SK-MEL-5 (cell line): ENCODE measurements at regions not wholly inside any gene's neighbourhood (a gene's known extent, or its start where the extent isn't known, plus 50 kb on each side); places are given as distances from the start of the nearest gene placed in this dataset.

Source experiments
- DNase-seq: peaks from one replicate; pipeline ENCODE4 v3.0.0-alpha.2; 2016; ENCODE audit warnings: low read depth, low spot score
- in situ Hi-C: cut with HindIII; loops from 2 replicates; pipeline ENCODE4 v1.10.0; 2016; ENCODE audit warnings: low sequenced_read_pairs, high pct_unique_total_duplicates, low pct_unique_long_range_greater_than_20kb

GRCh38 chr1:201606623-201607022, 67.7 kb downstream of the NAV1 start:
- in situ Hi-C loops: no loop called here
- no peak for DNase-seq

- no peak for DNase-seq
- in situ Hi-C loops: no loop called here
Measured at GRCh38 chr1:201608635-201609395, 69.9 kb downstream of the NAV1 start.

- in situ Hi-C loops: no loop called here
- no peak for DNase-seq
Measured at GRCh38 chr1:201609661-201610318, 70.9 kb downstream of the NAV1 start.

- no peak for DNase-seq
- in situ Hi-C loops: no loop called here
Measured at GRCh38 chr1:201610858-201611257, 71.9 kb downstream of the NAV1 start.

GRCh38 chr1:201612645-201613044, 73.7 kb downstream of the NAV1 start:
- in situ Hi-C loops: no loop called here
- no peak for DNase-seq

- no peak for DNase-seq
- in situ Hi-C loops: no loop called here
Measured at GRCh38 chr1:201614262-201615015, 75.5 kb downstream of the NAV1 start.

- in situ Hi-C loops: no loop called here
- DNase-seq: no peak
Measured at GRCh38 chr1:201617157-201617556, 78.2 kb downstream of the NAV1 start.

- in situ Hi-C loops: no loop called here
- no peak for DNase-seq
Measured at GRCh38 chr1:201618389-201618788, 79.5 kb downstream of the NAV1 start.

- in situ Hi-C loops: no loop called here
- no peak for DNase-seq
Measured at GRCh38 chr1:201618905-201619304, 80.0 kb downstream of the NAV1 start.

- no peak for DNase-seq
- in situ Hi-C loops: no loop called here
Measured at GRCh38 chr1:201619513-201619912, 80.6 kb downstream of the NAV1 start.

- in situ Hi-C loops: no loop called here
- no peak for DNase-seq
Measured at GRCh38 chr1:201622353-201622752, 83.4 kb downstream of the NAV1 start.

- in situ Hi-C loops: no loop called here
- DNase-seq: no peak
Measured at GRCh38 chr1:201622824-201623223, 83.9 kb downstream of the NAV1 start.

- DNase-seq: no peak
- in situ Hi-C loops: no loop called here
Measured at GRCh38 chr1:201624741-201625225, 85.9 kb downstream of the NAV1 start.

GRCh38 chr1:201625226-201625761, 86.4 kb downstream of the NAV1 start:
- no peak for DNase-seq
- in situ Hi-C loops: no loop called here

GRCh38 chr1:201625851-201626251, 86.9 kb downstream of the NAV1 start:
- no peak for DNase-seq
- in situ Hi-C loops: no loop called here

- no peak for DNase-seq
- in situ Hi-C loops: no loop called here
Measured at GRCh38 chr1:201626629-201627275, 87.8 kb downstream of the NAV1 start.

- DNase-seq: no peak
- in situ Hi-C loops: no loop called here
Measured at GRCh38 chr1:201628490-201628889, 89.6 kb downstream of the NAV1 start.

- DNase-seq: no peak
- in situ Hi-C loops: no loop called here
Measured at GRCh38 chr1:201630582-201630981, 91.7 kb downstream of the NAV1 start.
